NCI-H748 (cell line): ENCODE measurements at regions not wholly inside any gene's neighbourhood (a gene's known extent, or its start where the extent isn't known, plus 50 kb on each side); places are given as distances from the start of the nearest gene placed in this dataset.
A peak's percentile ranks its signal among the peaks of the same experiment; 100 is the strongest.

Source experiments
- DNase-seq: peaks from one replicate; lab custom pipeline; 2025; ENCODE audit not compliant: unreplicated experiment; lab: John Stamatoyannopoulos, UW

DNA sequence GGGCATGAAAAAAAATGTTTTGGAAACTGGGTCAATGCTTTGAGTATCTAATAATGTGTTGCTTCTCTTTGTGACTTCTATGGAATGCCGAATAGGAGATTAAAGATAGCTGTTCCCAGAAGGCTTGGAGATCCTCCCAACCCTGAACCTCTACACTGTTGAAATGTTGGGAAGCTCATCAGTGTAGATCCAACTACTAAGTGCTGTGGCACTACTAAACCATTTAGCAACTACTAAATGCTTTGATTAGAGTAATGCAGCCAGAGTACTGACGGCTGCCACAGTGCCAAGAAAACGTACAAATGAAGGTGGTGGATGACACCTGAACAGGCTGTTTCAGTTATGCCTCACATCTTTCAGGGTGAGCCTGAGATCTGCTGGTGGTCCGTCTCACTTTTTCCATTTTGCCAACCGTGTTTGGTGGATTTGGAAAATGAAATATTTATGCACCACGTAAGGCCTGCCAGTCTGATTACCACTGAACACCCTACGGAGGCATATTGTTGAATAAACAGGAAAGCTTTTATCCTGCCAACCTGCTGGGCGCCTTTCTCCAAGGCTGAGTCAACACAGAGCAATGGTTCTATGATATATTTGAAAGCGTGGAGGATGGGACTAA, 938.0 kb upstream of the FLRT2 start:
- peak; percentile 88 for DNase-seq

DNA sequence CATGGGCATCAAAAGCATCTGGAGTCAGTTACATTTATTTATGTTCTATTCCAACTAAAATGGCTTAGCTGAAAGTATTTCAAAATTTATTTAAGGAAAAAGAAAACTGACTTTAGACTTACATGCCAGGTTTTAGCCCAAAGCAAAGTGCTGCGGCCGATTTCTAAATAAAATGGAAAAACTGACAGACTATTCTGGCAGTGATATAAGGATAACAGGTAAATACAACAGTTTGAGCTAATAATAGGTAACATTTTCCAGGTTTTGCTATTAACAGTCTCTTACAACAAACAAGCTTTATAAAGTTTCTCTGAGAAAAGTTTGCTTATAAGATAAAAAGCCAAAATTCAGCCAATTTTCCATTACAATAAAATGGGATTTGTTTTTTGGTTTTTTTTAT, 937.2 kb upstream of the FLRT2 start:
- DNase-seq: no peak

- DNase-seq: no peak
Observed at GRCh38 chr14:84610086-84610485, 919.9 kb upstream of the FLRT2 start.

- no peak for DNase-seq
Observed at GRCh38 chr14:84622357-84622756, 907.6 kb upstream of the FLRT2 start.

DNA sequence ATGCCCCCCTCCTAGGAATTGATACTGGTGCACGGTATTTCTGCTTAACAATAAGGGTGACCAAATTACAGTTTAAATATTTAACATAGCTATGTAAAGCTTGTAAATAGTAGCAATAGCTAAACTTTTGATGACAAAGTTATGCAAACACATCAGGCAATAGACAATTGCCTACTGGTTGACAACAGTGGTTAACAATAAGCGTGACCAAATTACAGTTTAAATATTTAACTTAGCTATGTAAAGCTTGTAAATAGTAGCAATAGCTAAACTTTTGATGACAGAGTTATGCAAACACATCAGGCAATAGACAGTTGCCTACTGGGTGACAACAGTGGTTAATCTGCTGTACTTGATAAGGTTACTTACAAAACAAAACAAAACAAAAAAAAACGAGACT, 886.5 kb upstream of the FLRT2 start:
- DNase-seq: peak; percentile 98

DNA sequence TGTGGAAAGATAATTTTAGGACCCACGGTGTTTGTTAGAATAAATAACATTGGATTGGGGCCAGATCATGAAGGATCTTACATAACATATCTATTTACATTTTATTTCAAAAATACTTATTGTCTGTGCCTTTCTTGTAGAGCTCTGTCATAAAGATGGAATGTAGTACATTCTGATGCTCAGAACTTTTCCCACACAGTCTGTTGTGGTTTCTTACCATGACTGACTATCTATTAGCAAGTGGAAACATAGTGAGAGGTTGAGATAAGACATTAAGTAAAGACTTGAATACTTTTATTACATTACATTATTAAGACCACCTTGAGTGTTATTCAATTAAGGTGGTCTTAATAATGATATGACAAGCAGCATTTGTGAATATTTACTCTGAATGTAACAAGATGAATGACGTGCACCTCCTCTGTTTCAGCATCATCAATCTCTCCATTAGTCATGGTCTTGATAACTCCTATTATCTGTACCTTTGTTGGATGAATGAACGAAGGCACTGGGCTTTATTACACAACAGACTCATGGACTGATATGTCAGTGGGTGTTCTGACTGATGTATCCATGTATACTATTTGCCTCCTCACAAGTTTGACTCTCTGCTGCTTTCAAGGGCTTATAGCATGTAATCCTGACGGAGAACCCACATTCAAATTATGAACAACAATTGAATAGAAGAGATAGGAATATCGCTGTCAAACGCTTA, 883.0 kb upstream of the FLRT2 start:
- no peak for DNase-seq

DNA sequence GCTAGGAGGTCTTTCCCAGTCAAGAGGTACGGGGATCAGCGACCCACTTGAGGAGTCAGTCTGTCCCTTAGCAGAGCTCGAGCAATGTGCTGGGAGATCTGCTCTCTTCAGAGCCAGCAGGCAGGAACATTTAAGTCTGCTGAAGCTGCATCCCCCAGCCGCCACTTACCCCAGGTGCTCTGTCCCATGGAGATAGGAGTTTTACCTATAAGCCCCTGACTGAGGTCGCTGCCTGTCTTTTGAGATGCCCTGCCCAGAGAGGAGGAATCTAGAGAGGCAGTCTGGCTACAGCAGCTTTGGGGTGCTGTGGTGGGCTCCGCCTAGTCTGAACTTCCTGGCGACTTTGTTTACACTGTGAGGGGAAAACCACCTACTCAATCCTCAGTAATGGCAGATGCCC, 874.9 kb upstream of the FLRT2 start:
- no peak for DNase-seq

DNA sequence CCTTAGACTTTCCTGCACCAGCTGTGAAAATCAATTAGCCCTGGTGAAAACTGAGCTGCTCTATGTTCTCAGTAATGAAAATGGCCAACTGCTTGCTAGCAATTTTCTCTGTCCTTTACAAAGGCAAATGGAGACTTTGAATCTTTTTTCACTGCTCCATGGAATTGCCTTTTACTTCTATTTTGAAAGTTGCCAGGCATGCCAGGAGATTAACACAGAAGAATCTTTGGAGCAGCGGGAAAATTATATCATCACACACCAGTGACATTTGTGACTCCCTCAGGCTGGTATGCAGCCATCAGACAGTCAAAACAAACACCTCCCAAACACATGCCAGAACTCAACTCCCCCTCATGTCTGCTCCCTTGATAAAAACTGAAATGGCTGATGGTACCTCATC, 872.0 kb upstream of the FLRT2 start:
- no peak for DNase-seq

GRCh38 chr14:84670796-84671195, 859.1 kb upstream of the FLRT2 start:
- DNase-seq: no peak

- DNase-seq: no peak
Observed at GRCh38 chr14:84671776-84672175, 858.2 kb upstream of the FLRT2 start.

- DNase-seq: peak; percentile 58
Observed at GRCh38 chr14:84674636-84675035, 855.3 kb upstream of the FLRT2 start.

- no peak for DNase-seq
Observed at GRCh38 chr14:84686550-84686949, 843.4 kb upstream of the FLRT2 start.

- DNase-seq: no peak
Observed at GRCh38 chr14:84688297-84689025, 841.5 kb upstream of the FLRT2 start.

GRCh38 chr14:84694161-84694560, 835.8 kb upstream of the FLRT2 start:
- DNase-seq: no peak

GRCh38 chr14:84704601-84705000, 825.3 kb upstream of the FLRT2 start:
- no peak for DNase-seq

DNA sequence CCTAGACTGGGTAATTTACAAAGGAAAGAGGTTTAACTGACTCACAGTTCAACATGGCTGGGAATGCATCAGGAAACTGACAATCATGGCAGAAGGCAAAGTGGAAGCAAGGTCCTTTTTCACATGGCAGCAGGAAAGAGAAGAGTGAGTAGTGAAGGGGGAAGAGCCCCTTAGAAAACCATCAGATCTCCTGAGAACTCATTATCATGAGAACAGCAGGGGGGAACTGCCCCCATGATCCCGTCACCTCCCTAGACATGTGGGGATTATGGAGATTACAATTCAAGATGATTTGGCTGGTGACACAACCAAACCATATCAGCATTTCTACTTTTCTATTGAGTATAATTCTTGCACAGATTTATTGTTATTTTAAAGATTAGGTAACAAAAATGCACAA, 822.1 kb upstream of the FLRT2 start:
- no peak for DNase-seq

- DNase-seq: no peak
Observed at GRCh38 chr14:84708865-84709264, 821.1 kb upstream of the FLRT2 start.

DNA sequence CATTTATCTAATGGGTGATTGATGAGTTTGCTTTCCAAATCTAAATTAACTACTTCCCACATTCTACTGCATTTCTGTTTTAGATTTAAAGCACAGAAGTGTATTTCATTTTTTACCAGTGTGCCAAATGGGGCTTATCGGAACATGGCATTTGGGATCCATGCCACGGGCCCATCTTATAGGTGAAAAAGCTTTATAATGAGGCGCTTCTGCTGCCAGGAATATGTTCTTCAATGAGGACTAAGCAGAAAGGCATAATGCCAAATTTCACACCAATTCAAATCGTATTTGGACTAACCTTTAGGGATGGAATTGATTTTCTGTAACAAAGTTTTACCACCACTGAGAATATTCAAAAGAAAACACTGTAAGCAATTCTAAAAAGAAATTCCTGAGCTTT, 803.5 kb upstream of the FLRT2 start:
- DNase-seq: no peak

DNA sequence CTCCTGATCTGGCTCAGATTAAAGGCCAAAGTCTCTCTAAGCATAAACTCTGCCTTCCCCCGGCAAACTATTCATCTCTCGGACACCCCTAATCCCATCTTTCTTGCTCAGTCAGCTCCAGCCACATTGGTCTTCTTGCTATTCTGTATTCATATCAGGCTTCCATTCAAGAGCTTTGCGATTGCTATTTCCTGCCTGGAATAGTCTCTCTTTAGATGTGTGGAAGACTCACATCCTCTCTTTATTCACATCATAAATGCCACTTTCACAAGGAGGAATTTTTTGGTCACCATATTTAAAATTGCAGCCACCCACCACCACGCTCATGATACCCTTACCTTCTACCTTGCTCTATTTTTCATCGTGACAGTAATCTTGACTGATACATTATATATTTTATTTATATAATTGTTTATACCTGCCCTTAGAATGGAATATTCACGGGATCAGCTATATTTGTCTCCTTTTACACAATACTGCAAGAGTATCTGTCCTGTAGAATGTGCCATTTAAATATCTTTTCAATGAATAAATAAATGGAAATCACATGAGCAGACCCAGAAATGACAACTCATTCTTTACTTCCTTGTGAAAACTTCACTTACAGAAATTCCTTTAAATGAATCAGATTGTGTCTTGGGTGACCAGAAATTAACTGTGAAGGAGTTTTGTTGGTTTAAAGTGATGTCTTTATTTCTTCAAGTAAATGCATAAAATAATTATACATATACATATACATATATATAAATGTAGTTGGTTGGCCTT, 780.6 kb upstream of the FLRT2 start:
- no peak for DNase-seq

- no peak for DNase-seq
Observed at GRCh38 chr14:84750284-84750683, 779.7 kb upstream of the FLRT2 start.

GRCh38 chr14:84750763-84751554, 779.0 kb upstream of the FLRT2 start:
- no peak for DNase-seq
